Muscle of back (tissue), 3 donors: ENCODE measurements at regions not wholly inside any gene's neighbourhood (a gene's known extent, or its start where the extent isn't known, plus 50 kb on each side); places are given as distances from the start of the nearest gene placed in this dataset.
A peak's percentile ranks its signal among the peaks of the same experiment; 100 is the strongest.
"Not testable (repeated sequence)": the region's sequence is repeated elsewhere in the genome, so short reads cannot be mapped to it uniquely, and the experiment has no call there.

ENCODE experiments used
- DNase-seq, 3 donors: peaks; one replicate each; pipeline versions ENCODE4 v3.0.0 to v3.0.0-alpha.2; 2013

DNA sequence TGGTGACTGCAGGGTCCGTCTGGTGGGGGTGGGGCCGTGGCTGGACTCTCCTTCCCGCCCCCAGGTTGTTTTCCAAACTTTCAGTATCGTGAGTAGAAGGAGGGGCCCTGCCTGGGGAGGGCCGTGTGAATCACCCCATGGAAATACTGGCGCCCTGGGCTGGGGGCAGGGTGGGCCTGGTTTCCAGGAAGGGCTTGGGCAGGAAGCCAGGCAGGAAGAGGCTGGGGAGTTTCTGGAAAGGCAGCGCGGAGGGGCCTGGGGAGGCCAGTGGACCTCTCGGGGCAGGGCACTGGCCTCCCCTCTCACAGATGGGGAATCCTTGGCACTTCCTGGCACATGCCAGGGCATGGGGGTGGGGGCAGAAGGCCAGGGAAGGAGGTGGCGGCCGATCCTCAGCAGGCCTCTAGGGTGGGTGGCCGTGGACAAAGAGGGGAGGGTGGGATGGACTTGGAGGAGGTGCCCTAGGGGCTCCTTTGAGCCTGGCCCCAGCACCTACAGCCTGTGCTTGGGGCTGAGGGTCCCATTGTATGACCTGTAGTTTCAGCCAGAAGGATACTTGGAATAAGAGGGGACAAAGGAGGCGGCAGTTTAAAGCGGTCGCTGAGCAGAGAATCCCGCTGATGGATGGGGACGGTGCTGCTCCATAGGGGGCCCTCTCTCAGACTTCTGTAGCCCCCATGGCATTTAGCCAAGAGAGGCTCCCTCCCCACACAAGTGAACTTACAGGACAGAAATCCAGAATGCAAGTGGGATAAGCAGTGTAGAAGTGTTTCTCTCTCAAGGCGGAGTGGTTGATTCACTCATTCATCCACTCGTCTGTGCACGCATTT lies 56.5 kb upstream of the GATA2 start:
- peak; percentile 44 to 85 (median 73) for DNase-seq

DNA sequence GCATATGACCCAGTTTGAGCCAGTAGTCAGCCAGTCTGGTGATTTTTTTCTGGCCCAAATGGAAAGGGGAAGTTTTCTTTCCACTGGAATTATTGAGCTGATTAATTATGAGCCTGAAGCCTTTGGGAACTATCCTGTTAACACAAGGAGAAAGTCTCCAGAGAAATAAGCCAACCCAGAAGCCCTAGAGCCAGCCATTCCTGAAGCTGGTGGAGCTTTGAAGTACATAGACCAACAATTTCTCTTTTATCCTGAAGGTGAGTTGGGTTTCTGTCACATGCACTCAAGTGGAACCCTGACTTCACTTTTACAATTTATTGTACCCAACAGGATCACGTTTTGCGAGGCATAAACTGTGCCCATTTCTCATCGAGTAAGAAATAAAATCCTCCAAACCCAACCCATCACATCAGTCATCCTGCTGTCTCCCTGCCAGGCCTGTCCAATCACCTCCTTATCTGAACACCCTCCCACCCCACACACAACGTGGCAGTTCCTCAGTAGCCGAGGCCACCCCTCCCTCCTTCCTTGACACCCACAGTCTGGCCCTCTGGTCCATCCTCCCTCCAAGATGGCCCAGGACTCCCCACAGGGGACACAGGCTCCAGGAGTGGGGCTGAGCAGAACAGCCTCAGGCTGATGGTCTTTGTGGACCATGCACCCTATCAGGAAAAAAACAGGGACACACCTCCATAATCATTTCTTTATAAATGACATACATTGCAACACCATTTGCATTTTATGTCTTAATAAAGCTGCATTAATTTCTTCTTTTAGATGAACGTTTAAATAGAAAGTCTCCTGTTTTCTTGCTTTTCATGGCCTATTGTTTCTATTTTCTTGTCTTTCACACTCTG lies 55.7 kb upstream of the GATA2 start:
- no peak for DNase-seq

GRCh38 chr3:128548021-128548420 lies 55.0 kb upstream of the GATA2 start:
- DNase-seq, result no peak

DNA sequence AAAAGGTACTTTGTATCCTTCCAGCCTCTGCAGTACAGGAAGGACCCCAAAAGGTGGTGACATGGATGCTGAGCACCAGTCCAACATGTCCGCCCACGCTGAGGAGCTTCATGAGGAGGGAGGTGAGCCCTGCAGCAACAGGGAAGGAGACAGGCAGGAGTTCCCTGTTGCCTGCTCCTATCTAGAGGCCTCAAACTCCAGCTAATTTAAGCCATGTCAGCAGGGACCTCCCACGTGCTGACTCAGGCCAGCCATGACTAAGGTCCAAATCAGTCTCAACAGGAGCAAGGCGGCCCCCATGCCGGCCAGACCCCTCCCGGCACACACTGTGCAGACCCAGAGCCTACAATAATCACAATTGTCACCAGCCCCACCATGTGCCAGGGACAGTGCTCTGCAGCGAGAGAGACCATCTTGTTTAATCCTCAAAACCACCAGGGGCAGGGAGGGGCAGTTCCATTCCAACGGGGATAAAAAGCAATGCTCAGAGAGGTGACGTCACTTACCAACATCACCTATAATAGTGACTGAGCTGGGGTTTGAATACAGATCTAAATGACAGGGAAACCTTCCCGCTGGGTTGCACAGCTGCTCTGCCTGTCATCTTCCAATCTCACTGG lies 54.5 kb upstream of the GATA2 start:
- peak in 1 of 3 donors; percentile 45 for DNase-seq

GRCh38 chr3:128546646-128547045 lies 53.6 kb upstream of the GATA2 start:
- DNase-seq, result peak in 1 of 3 donors; percentile 35

GRCh38 chr3:128545120-128545752 lies 52.2 kb upstream of the GATA2 start:
- DNase-seq, result no peak

DNA sequence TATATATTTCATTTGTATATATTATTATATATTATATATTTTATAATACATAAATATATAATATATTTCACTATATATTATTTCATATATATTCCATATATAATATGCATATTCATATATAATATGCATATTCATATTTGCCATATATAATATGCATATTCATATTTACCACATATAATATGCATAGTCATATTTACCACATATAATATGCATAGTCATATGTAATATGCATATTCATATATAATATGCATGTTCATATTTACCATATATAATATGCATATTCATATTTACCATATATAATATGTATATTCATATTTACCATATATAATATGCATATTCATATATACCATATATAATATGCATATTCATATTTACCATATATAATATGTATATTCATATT lies 51.2 kb upstream of the GATA2 start:
- DNase-seq, result no peak

DNA sequence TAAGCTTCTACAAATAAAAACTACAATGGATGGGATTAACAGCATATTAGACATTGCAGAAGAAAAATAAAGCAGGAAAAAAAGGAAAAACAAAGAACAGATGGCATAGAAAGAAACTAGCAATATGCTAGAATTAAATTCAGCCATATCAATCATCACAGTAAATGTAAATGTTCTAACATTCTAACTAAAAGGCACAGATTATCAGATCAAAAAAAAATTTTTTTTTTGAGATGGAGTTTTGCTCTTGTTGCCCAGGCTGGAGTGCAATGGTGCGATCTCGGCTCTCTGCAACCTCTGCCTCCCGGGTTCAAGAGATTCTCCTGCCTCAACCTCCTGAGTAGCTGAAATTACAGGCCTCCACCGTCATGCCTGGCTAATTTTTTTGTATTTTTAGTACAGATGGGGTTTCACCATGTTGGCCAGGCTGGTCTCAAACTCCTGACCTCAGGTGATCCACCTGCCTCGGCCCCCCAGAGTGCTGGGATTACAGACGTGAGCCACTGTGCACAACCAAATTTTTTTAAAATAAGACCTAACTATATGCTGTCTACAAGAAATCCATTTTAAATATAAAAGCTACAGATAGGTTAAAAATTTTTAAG lies 50.7 kb upstream of the GATA2 start:
- not testable (repeated sequence) for DNase-seq
